ENCODE measurements at regions not wholly inside any gene's neighbourhood (a gene's known extent, or its start where the extent isn't known, plus 50 kb on each side); places are given as distances from the start of the nearest gene placed in this dataset.
A peak's percentile ranks its signal among the peaks of the same experiment; 100 is the strongest.

DNA sequence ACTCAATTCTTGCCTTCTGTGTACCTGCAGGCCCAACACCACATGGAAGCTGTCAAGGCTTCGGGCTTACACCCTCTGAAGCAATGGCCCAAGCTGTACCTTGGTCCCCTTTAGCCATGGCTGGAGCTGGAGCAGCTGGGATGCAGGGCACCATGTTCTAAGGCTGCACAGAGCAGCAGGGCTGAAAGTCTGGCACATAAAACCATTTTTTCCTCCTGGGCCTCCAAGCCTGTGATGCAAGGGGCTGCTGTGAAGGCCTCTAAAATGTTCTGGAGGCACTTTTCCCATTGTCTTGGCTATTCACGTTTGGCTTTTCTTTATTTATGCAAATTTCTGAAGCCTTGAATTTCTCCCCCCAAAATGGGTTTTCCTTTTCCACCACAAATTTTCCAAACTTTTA, 102.1 kb upstream of the SLC5A12 start:
- H3K4me3 ChIP-seq (replicated peaks in 1 of 2; ENCODE audit: low read depth in 2 of 2, low read length in 2 of 2): no peak overlapping the region
- DNase-seq (ENCODE audit: low read depth in 2 of 2): no peak
- TF ChIP-seq, protein P1, sequence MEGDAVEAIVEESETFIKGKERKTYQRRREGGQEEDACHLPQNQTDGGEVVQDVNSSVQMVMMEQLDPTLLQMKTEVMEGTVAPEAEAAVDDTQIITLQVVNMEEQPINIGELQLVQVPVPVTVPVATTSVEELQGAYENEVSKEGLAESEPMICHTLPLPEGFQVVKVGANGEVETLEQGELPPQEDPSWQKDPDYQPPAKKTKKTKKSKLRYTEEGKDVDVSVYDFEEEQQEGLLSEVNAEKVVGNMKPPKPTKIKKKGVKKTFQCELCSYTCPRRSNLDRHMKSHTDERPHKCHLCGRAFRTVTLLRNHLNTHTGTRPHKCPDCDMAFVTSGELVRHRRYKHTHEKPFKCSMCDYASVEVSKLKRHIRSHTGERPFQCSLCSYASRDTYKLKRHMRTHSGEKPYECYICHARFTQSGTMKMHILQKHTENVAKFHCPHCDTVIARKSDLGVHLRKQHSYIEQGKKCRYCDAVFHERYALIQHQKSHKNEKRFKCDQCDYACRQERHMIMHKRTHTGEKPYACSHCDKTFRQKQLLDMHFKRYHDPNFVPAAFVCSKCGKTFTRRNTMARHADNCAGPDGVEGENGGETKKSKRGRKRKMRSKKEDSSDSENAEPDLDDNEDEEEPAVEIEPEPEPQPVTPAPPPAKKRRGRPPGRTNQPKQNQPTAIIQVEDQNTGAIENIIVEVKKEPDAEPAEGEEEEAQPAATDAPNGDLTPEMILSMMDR (IDR thresholded peaks at IDR 0.05; ENCODE audit: low read depth, low read length): no peak

DNA sequence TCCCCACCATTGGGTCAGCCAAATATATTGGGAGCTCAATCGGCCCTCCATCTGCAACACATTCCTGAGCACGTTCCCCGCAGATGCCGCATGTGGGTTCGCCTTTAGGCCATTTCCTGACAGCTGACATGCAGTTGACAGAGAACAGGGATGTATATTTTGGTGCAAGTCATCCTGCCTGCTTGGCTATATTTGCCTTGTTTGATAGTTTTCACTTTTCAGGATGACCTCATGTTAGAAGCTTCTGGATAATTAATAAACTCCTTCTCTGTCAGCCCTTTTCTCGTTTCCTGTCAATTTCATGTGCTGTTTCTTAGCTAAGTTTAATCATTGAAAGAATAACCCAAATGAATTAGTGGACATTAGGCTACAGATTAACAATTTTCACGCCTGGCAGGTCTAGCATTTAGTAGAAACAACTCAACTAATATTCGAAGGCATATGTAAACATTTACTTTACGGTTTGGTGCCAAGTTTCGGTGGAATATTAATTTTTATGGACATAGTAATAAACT, 105.8 kb upstream of the SLC5A12 start:
- TF ChIP-seq, protein P1 (IDR thresholded peaks at IDR 0.05; ENCODE audit: low read depth, low read length): no peak
- H3K4me3 ChIP-seq (replicated peaks in 1 of 2; ENCODE audit: low read depth in 2 of 2, low read length in 2 of 2): no peak overlapping the region
- DNase-seq (ENCODE audit: low read depth in 2 of 2): peak; percentile 28 to 77

DNA sequence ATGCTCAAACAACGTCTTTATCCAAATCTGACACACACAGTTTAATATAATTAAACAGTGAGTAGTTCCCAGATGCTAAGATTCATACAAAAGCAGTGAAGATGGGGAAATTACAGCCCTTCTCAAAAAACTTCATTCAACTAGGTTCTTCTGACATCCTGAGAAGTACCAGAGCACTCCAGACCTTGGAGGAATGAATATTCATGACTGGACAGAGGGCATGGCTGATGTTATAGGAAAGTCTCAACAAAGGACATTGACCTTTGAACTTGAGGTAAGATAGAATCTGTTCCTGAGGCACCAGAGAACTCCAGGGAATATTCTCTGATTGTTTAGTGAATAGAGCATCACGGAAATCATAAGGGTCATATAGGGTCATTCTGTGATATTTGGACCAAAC, 106.4 kb upstream of the SLC5A12 start:
- TF ChIP-seq, protein P1 (IDR thresholded peaks at IDR 0.05; ENCODE audit: low read depth, low read length): no peak
- no peak overlapping the region for H3K4me3 ChIP-seq (replicated peaks in 1 of 2; ENCODE audit: low read depth in 2 of 2, low read length in 2 of 2)
- peak in 1 of 2 donors; percentile 14 for DNase-seq (ENCODE audit: low read depth in 2 of 2)

DNA sequence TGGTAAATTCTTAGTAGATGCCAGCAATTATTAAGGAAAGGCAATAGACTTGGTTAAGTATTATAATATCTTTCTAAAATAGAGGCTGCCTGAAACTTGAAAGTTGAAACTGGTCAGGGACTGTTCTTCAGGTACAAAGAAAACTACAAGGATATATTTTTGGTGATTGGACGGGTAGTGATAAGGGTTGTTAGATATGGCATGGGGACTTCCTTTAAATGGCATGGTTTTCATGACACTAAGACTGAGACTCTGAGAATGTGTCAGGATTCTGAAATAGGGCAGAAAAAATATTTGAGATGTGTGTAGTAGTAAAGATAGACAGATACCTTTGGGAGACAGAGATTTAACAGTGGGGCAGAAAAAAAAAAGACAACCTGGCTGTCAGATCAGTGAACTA, 108.4 kb upstream of the SLC5A12 start:
- H3K4me3 ChIP-seq (replicated peaks in 1 of 2; ENCODE audit: low read depth in 2 of 2, low read length in 2 of 2): no peak overlapping the region
- DNase-seq (ENCODE audit: low read depth in 2 of 2): no peak
- TF ChIP-seq, protein P1 (IDR thresholded peaks at IDR 0.05; ENCODE audit: low read depth, low read length): no peak

DNA sequence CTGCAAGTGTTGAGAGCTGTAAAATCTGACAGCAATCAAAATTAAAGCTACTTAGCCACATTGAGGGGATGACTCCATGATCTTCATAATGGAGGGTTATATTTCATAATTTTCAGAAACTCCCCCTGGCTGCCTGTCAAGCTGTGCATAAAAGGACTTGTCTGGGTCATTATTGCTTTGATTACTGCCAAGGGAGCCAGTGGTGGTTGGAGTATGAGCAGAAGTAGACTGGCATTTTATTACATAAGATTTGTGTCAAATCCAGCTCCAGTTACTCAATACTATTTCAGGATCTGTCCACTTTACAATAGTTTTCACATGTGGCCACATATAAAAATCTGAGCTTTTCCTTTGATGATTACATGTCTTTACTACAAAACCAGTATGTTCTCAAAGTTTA, 108.9 kb upstream of the SLC5A12 start:
- no peak overlapping the region for H3K4me3 ChIP-seq (replicated peaks in 1 of 2; ENCODE audit: low read depth in 2 of 2, low read length in 2 of 2)
- DNase-seq (ENCODE audit: low read depth in 2 of 2): peak; percentile 13 to 18
- TF ChIP-seq, protein P1 (IDR thresholded peaks at IDR 0.05; ENCODE audit: low read depth, low read length): no peak

DNA sequence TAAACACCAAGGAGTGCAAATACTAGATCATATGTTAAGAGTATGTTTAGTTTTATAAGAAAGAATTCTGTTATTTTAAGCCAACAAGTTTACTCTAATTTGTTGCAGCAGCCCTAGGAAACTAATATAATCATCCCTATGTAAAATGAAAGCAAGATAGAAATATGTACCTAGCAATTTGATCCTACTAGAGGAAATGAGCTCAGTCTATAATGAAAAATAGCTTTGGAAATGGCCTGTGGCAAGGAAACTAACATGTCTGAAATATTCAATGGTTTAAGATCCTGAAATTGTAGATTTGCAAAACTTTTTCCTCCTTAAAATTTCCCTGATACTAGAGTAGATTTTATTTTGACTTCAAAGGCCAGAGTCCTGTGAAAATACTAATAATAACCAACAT, 112.7 kb upstream of the SLC5A12 start:
- no peak for DNase-seq (ENCODE audit: low read depth in 2 of 2)
- TF ChIP-seq, protein P1 (IDR thresholded peaks at IDR 0.05; ENCODE audit: low read depth, low read length): no peak
- no peak overlapping the region for H3K4me3 ChIP-seq (replicated peaks in 1 of 2; ENCODE audit: low read depth in 2 of 2, low read length in 2 of 2)

DNA sequence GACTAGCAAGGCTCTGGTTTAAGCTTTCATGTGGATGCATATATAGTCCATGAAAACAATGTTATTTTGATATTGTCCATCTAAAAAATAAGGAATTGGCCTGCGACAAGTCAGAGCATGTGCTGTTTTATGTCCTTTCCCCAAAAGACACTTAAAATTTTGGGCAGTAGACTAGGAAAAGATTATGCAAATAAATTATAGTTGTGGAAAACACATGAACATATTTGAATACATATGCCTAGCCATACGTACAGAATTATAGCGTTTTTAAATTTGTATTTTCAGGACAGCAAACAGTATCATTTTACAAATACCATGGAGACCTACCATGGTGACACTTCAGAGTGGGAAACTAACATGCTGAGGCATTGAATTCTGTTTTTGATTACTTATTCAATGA, 113.8 kb upstream of the SLC5A12 start:
- TF ChIP-seq, protein P1 (IDR thresholded peaks at IDR 0.05; ENCODE audit: low read depth, low read length): no peak
- DNase-seq (ENCODE audit: low read depth in 2 of 2): no peak
- no peak overlapping the region for H3K4me3 ChIP-seq (replicated peaks in 1 of 2; ENCODE audit: low read depth in 2 of 2, low read length in 2 of 2)

All from cardiac fibroblast (primary cell).